ENCODE measurements at regions not wholly inside any gene's neighbourhood (a gene's known extent, or its start where the extent isn't known, plus 50 kb on each side); places are given as distances from the start of the nearest gene placed in this dataset.

DNA sequence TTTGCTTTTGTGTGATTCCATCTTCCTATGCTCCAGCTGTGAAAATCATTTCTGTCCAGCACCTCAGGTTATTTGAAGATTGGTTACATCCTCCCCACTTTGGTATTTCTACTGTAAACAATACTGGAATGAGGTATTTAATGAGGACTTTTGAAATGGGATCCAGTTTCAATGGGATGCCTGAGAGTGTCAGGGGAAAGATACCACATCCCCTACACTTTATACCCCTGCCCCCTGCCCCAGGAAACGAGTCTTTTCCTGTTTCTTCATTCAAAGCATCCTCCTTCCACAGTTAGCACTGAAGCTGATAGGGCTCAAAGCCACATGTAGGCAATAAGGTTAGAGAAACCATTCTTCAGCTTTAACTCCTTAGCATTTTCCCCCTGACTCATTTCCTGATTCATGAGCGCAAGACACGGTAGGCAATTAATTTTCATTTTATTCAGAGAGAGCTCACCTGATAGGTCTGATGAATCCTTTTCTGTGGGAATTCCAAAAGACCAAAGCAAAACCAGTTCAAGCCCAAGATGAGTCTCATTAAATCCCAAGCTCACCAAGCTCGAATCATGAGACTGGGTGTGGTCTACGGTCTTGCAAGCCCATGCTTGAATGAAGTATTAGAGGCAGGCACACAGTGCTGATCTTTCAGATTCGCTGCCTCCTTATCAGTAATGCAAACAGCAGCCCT is 143.6 kb upstream of the CRY1 start:
- no peak overlapping the region for H3K4me2 ChIP-seq (ENCODE audit: low read length)
- no peaks in the 10 kb centered on the region for H3K79me2 ChIP-seq
- H3K27ac ChIP-seq = no peak overlapping the region
- no peaks in the 10 kb centered on the region for H3K9me3 ChIP-seq (ENCODE audit: control insufficient read depth, low read length)
- no peak overlapping the region for H3K4me3 ChIP-seq (ENCODE audit: low read depth, low read length)
- H3K4me1 ChIP-seq = peaks cover 3% of the 10 kb centered on the region
- no peaks in the 10 kb centered on the region for H3K27me3 ChIP-seq (ENCODE audit: control insufficient read depth, insufficient read depth, low read length)
- no peak overlapping the region for H2AFZ ChIP-seq
- no peak overlapping the region for H3K9ac ChIP-seq
- TF ChIP-seq, protein P1, sequence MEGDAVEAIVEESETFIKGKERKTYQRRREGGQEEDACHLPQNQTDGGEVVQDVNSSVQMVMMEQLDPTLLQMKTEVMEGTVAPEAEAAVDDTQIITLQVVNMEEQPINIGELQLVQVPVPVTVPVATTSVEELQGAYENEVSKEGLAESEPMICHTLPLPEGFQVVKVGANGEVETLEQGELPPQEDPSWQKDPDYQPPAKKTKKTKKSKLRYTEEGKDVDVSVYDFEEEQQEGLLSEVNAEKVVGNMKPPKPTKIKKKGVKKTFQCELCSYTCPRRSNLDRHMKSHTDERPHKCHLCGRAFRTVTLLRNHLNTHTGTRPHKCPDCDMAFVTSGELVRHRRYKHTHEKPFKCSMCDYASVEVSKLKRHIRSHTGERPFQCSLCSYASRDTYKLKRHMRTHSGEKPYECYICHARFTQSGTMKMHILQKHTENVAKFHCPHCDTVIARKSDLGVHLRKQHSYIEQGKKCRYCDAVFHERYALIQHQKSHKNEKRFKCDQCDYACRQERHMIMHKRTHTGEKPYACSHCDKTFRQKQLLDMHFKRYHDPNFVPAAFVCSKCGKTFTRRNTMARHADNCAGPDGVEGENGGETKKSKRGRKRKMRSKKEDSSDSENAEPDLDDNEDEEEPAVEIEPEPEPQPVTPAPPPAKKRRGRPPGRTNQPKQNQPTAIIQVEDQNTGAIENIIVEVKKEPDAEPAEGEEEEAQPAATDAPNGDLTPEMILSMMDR (IDR thresholded peaks at IDR 0.05) = no peak
- no peaks in the 10 kb centered on the region for H3K36me3 ChIP-seq (ENCODE audit: control insufficient read depth, insufficient read depth, low read length)

DNA sequence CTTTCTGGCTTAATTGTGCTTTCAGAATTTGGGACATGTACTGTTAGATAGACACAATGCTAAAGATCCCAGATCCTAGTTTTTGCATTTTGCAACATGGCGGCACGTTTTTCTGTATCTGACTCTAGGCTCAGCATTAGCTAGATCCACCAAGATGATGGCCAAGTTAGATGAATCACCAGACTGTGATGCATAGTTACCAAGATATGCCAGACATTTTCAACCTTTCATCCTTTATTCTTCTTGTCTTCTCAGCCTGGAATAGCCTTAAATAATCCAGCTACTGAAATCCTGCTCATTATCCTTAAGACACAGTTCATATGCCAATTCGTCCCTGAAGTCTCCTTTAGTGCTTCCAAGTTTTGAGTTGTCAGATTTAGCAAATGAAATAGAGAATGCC is 144.9 kb upstream of the CRY1 start:
- TF ChIP-seq, protein P1 (IDR thresholded peaks at IDR 0.05) = no peak
- Histone ChIP-seq H3K36me3 (ENCODE audit: control insufficient read depth, insufficient read depth, low read length) (no peaks in the 10 kb centered on the region), H3K4me1 (peaks cover 11% of the 10 kb centered on the region), H3K27ac (no peak overlapping the region), H3K9me3 (ENCODE audit: control insufficient read depth, low read length) (no peaks in the 10 kb centered on the region), H3K4me3 (ENCODE audit: low read depth, low read length) (no peak overlapping the region), H3K4me2 (ENCODE audit: low read length) (no peak overlapping the region), H3K9ac (no peak overlapping the region), H3K27me3 (ENCODE audit: control insufficient read depth, insufficient read depth, low read length) (no peaks in the 10 kb centered on the region), H2AFZ (no peak overlapping the region), H3K79me2 (no peaks in the 10 kb centered on the region)

DNA sequence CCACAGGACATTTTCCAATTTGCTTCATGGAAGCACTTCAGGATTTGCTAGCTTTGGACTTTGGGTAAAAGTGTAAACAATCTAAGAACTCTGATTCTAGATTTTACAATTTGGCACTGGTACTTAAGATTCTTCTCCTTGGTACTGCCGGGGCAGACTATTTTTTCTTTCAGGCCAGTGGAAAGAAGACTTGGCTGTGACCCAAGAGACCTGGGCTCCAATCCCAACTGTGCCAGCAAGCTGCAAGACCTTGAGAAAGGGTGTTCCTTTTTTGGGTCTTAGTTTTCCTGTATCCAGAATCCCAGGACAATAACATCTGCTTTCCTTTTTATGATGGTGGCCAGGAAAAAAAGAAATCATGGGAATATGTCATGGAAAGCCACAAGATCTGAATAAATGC is 148.1 kb upstream of the CRY1 start:
- no peak overlapping the region for H3K27ac ChIP-seq
- no peak overlapping the region for H2AFZ ChIP-seq
- TF ChIP-seq, protein P1 (IDR thresholded peaks at IDR 0.05) = no peak
- no peaks in the 10 kb centered on the region for H3K79me2 ChIP-seq
- H3K36me3 ChIP-seq (ENCODE audit: control insufficient read depth, insufficient read depth, low read length) = no peaks in the 10 kb centered on the region
- no peaks in the 10 kb centered on the region for H3K9me3 ChIP-seq (ENCODE audit: control insufficient read depth, low read length)
- H3K9ac ChIP-seq = no peak overlapping the region
- no peaks in the 10 kb centered on the region for H3K27me3 ChIP-seq (ENCODE audit: control insufficient read depth, insufficient read depth, low read length)
- H3K4me2 ChIP-seq (ENCODE audit: low read length) = no peak overlapping the region
- H3K4me3 ChIP-seq (ENCODE audit: low read depth, low read length) = no peak overlapping the region
- peaks cover 16% of the 10 kb centered on the region for H3K4me1 ChIP-seq

DNA sequence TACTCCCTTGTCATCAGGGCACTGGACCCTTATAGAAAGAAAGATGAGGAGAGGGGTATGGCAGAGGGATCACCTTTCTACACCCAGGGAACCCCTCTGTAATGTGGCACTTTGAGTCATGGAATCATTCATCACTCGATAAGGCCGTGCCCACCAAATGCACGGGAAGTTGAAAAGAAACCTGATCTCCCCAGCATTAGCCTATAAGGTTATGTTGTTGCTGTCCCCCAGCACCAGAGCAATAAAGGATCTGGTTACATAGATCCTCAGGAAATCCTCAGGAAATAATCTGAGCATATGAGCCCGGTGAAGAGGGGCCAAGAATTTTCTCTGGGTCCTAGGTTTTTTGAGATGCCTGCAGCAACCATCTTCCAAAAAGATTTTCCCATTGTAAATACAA is 148.8 kb upstream of the CRY1 start:
- no peaks in the 10 kb centered on the region for H3K79me2 ChIP-seq
- H3K9ac ChIP-seq = no peak overlapping the region
- peaks cover 16% of the 10 kb centered on the region for H3K4me1 ChIP-seq
- no peak overlapping the region for H3K4me2 ChIP-seq (ENCODE audit: low read length)
- H3K27ac ChIP-seq = no peak overlapping the region
- H2AFZ ChIP-seq = peak overlapping the region; percentile 8
- H3K4me3 ChIP-seq (ENCODE audit: low read depth, low read length) = no peak overlapping the region
- TF ChIP-seq, protein P1 (IDR thresholded peaks at IDR 0.05) = no peak
- H3K36me3 ChIP-seq (ENCODE audit: control insufficient read depth, insufficient read depth, low read length) = no peaks in the 10 kb centered on the region
- H3K27me3 ChIP-seq (ENCODE audit: control insufficient read depth, insufficient read depth, low read length) = no peaks in the 10 kb centered on the region
- H3K9me3 ChIP-seq (ENCODE audit: control insufficient read depth, low read length) = no peaks in the 10 kb centered on the region

DNA sequence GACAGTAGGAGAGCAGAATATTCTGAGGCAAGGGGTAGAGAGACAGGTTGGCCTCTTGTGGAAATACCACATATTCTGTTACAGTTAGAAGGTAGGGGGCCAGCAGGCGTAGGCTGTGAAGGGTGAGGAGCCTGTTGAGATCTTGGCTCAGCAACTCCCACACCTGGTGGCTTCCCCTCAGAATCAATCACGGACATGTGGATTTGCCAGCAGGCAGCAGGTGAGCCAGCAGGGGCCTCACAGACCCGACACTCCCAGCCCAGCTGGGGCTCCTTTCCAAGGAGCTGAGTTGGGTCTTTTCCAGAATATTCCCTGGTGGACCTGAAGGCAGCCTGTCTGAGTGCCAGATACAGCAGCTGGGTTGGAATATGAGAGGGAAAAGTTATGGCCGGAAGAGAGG is 150.0 kb upstream of the CRY1 start:
- Histone ChIP-seq H3K4me1 (peaks cover 12% of the 10 kb centered on the region), H2AFZ (no peak overlapping the region), H3K27ac (no peak overlapping the region), H3K4me2 (ENCODE audit: low read length) (no peak overlapping the region), H3K9ac (no peak overlapping the region), H3K27me3 (ENCODE audit: control insufficient read depth, insufficient read depth, low read length) (no peaks in the 10 kb centered on the region), H3K36me3 (ENCODE audit: control insufficient read depth, insufficient read depth, low read length) (no peaks in the 10 kb centered on the region), H3K4me3 (ENCODE audit: low read depth, low read length) (no peak overlapping the region), H3K79me2 (no peaks in the 10 kb centered on the region), H3K9me3 (ENCODE audit: control insufficient read depth, low read length) (no peaks in the 10 kb centered on the region)
- TF ChIP-seq, protein P1 (IDR thresholded peaks at IDR 0.05) = no peak
